ENCODE measurements at regions not wholly inside any gene's neighbourhood (a gene's known extent, or its start where the extent isn't known, plus 50 kb on each side); places are given as distances from the start of the nearest gene placed in this dataset.
"Not testable (repeated sequence)": the region's sequence is repeated elsewhere in the genome, so short reads cannot be mapped to it uniquely, and the experiment has no call there.

- Histone ChIP-seq H3K27me3 (ENCODE audit: control insufficient read depth in 1 of 2, insufficient read depth in 2 of 2, low read length in 1 of 2) (no peaks in the 10 kb centered on the region), H3K4me3 (ENCODE audit: low read length in 2 of 2) (no peak overlapping the region), H3K27ac (ENCODE audit: low read depth in 1 of 2, low read length in 2 of 2) (no peak overlapping the region), H3K9me3 (ENCODE audit: control insufficient read depth, low read length) (no peaks in the 10 kb centered on the region), H3K36me3 (ENCODE audit: control insufficient read depth in 1 of 2, insufficient read depth in 2 of 2, low read length in 1 of 2) (no peaks in the 10 kb centered on the region), H3K4me1 (ENCODE audit: control insufficient read depth in 1 of 2, insufficient read depth in 2 of 2, low read length in 2 of 2) (no peaks in the 10 kb centered on the region)
- ATAC-seq (ENCODE audit: low FRiP score): no peak
- intact Hi-C loops (cut with DNase I): no loop called here
- WGBS, 2 donors: 81% methylated on average over 22 to 23 of the region's 23 CpGs
- DNase-seq: peak; percentile 36 to 59
Measured at GRCh38 chr14:105885561-105886320, 359.4 kb downstream of the TMEM121 start.

- peak; percentile 12 to 39 for DNase-seq
- H3K4me3 ChIP-seq (ENCODE audit: low read length in 2 of 2); H3K9me3 ChIP-seq (ENCODE audit: control insufficient read depth, low read length); H3K27me3 ChIP-seq (ENCODE audit: control insufficient read depth in 1 of 2, insufficient read depth in 2 of 2, low read length in 1 of 2); H3K4me1 ChIP-seq (ENCODE audit: control insufficient read depth in 1 of 2, insufficient read depth in 2 of 2, low read length in 2 of 2); ATAC-seq (ENCODE audit: low FRiP score); H3K27ac ChIP-seq (ENCODE audit: low read depth in 1 of 2, low read length in 2 of 2); intact Hi-C loops (cut with DNase I); H3K36me3 ChIP-seq (ENCODE audit: control insufficient read depth in 1 of 2, insufficient read depth in 2 of 2, low read length in 1 of 2): not testable (repeated sequence)
- WGBS, 2 donors: 67 to 89% methylated on average over 3 to 4 of the region's 4 CpGs
Measured at GRCh38 chr14:105886791-105887191, 360.4 kb downstream of the TMEM121 start.

- H3K4me3 ChIP-seq (ENCODE audit: low read length in 2 of 2): no peak overlapping the region
- DNase-seq: peak; percentile 12
- H3K27ac ChIP-seq (ENCODE audit: low read depth in 1 of 2, low read length in 2 of 2): no peak overlapping the region
- no peaks in the 10 kb centered on the region for H3K9me3 ChIP-seq (ENCODE audit: control insufficient read depth, low read length)
- no peaks in the 10 kb centered on the region for H3K27me3 ChIP-seq (ENCODE audit: control insufficient read depth in 1 of 2, insufficient read depth in 2 of 2, low read length in 1 of 2)
- no peaks in the 10 kb centered on the region for H3K36me3 ChIP-seq (ENCODE audit: control insufficient read depth in 1 of 2, insufficient read depth in 2 of 2, low read length in 1 of 2)
- WGBS, 2 donors: 0 to 19% methylated on average over 2 of the region's 2 CpGs
- ATAC-seq (ENCODE audit: low FRiP score): no peak
- intact Hi-C loops (cut with DNase I): no loop called here
- no peaks in the 10 kb centered on the region for H3K4me1 ChIP-seq (ENCODE audit: control insufficient read depth in 1 of 2, insufficient read depth in 2 of 2, low read length in 2 of 2)
Measured at GRCh38 chr14:105887692-105888091, 361.3 kb downstream of the TMEM121 start.

- intact Hi-C loops (cut with DNase I): no loop called here
- Histone ChIP-seq H3K4me3 (ENCODE audit: low read length in 2 of 2) (no peak overlapping the region), H3K9me3 (ENCODE audit: control insufficient read depth, low read length) (no peaks in the 10 kb centered on the region), H3K27ac (ENCODE audit: low read depth in 1 of 2, low read length in 2 of 2) (no peak overlapping the region), H3K4me1 (ENCODE audit: control insufficient read depth in 1 of 2, insufficient read depth in 2 of 2, low read length in 2 of 2) (no peaks in the 10 kb centered on the region), H3K27me3 (ENCODE audit: control insufficient read depth in 1 of 2, insufficient read depth in 2 of 2, low read length in 1 of 2) (no peaks in the 10 kb centered on the region), H3K36me3 (ENCODE audit: control insufficient read depth in 1 of 2, insufficient read depth in 2 of 2, low read length in 1 of 2) (no peaks in the 10 kb centered on the region)
- no peak for ATAC-seq (ENCODE audit: low FRiP score)
- peak in 1 of 2 donors; percentile 5 for DNase-seq
- 83 to 88% methylated on average over 2 of the region's 2 CpGs for WGBS, 2 donors
Measured at GRCh38 chr14:105888151-105888550, 361.8 kb downstream of the TMEM121 start.

GRCh38 chr14:105888784-105889665 is 362.6 kb downstream of the TMEM121 start:
- ATAC-seq (ENCODE audit: low FRiP score) (no peak), DNase-seq (peak; percentile 20 to 62)
- no peaks in the 10 kb centered on the region for H3K27me3 ChIP-seq (ENCODE audit: control insufficient read depth in 1 of 2, insufficient read depth in 2 of 2, low read length in 1 of 2)
- WGBS, 2 donors: 74 to 81% methylated on average over 20 of the region's 20 CpGs
- intact Hi-C loops (cut with DNase I): no loop called here
- no peak overlapping the region for H3K27ac ChIP-seq (ENCODE audit: low read depth in 1 of 2, low read length in 2 of 2)
- no peaks in the 10 kb centered on the region for H3K9me3 ChIP-seq (ENCODE audit: control insufficient read depth, low read length)
- no peak overlapping the region for H3K4me3 ChIP-seq (ENCODE audit: low read length in 2 of 2)
- no peaks in the 10 kb centered on the region for H3K36me3 ChIP-seq (ENCODE audit: control insufficient read depth in 1 of 2, insufficient read depth in 2 of 2, low read length in 1 of 2)
- H3K4me1 ChIP-seq (ENCODE audit: control insufficient read depth in 1 of 2, insufficient read depth in 2 of 2, low read length in 2 of 2): no peaks in the 10 kb centered on the region

GRCh38 chr14:105889666-105890473 is 363.5 kb downstream of the TMEM121 start:
- ATAC-seq (ENCODE audit: low FRiP score): no peak

GRCh38 chr14:105890474-105891220 is 364.3 kb downstream of the TMEM121 start:
- Histone ChIP-seq H3K27ac (ENCODE audit: low read depth in 1 of 2, low read length in 2 of 2) (no peak overlapping the region), H3K36me3 (ENCODE audit: control insufficient read depth in 1 of 2, insufficient read depth in 2 of 2, low read length in 1 of 2) (no peaks in the 10 kb centered on the region), H3K27me3 (ENCODE audit: control insufficient read depth in 1 of 2, insufficient read depth in 2 of 2, low read length in 1 of 2) (no peaks in the 10 kb centered on the region), H3K9me3 (ENCODE audit: control insufficient read depth, low read length) (no peaks in the 10 kb centered on the region), H3K4me1 (ENCODE audit: control insufficient read depth in 1 of 2, insufficient read depth in 2 of 2, low read length in 2 of 2) (no peaks in the 10 kb centered on the region), H3K4me3 (ENCODE audit: low read length in 2 of 2) (no peak overlapping the region)
- 85% methylated on average over 16 to 18 of the region's 18 CpGs for WGBS, 2 donors
- ATAC-seq (ENCODE audit: low FRiP score) (no peak), DNase-seq (peak; percentile 36 to 76)
- intact Hi-C loops (cut with DNase I): no loop called here

More at GRCh38 chr14:105889666-105890473, 363.5 kb downstream of the TMEM121 start:
- Histone ChIP-seq H3K9me3 (ENCODE audit: control insufficient read depth, low read length) (no peaks in the 10 kb centered on the region), H3K4me3 (ENCODE audit: low read length in 2 of 2) (no peak overlapping the region), H3K4me1 (ENCODE audit: control insufficient read depth in 1 of 2, insufficient read depth in 2 of 2, low read length in 2 of 2) (no peaks in the 10 kb centered on the region), H3K27ac (ENCODE audit: low read depth in 1 of 2, low read length in 2 of 2) (no peak overlapping the region), H3K36me3 (ENCODE audit: control insufficient read depth in 1 of 2, insufficient read depth in 2 of 2, low read length in 1 of 2) (no peaks in the 10 kb centered on the region), H3K27me3 (ENCODE audit: control insufficient read depth in 1 of 2, insufficient read depth in 2 of 2, low read length in 1 of 2) (no peaks in the 10 kb centered on the region)
- peak; percentile 20 to 61 for DNase-seq
- 73 to 82% methylated on average over 10 of the region's 10 CpGs for WGBS, 2 donors
- intact Hi-C loops (cut with DNase I): no loop called here

- Histone ChIP-seq H3K4me1 (ENCODE audit: control insufficient read depth in 1 of 2, insufficient read depth in 2 of 2, low read length in 2 of 2) (no peaks in the 10 kb centered on the region), H3K9me3 (ENCODE audit: control insufficient read depth, low read length) (no peaks in the 10 kb centered on the region), H3K36me3 (ENCODE audit: control insufficient read depth in 1 of 2, insufficient read depth in 2 of 2, low read length in 1 of 2) (no peaks in the 10 kb centered on the region), H3K4me3 (ENCODE audit: low read length in 2 of 2) (no peak overlapping the region), H3K27ac (ENCODE audit: low read depth in 1 of 2, low read length in 2 of 2) (no peak overlapping the region), H3K27me3 (ENCODE audit: control insufficient read depth in 1 of 2, insufficient read depth in 2 of 2, low read length in 1 of 2) (no peaks in the 10 kb centered on the region)
- intact Hi-C loops (cut with DNase I): no loop called here
- WGBS, 2 donors: 72 to 81% methylated on average over 15 of the region's 15 CpGs
- DNase-seq (peak in 1 of 2 donors; percentile 24), ATAC-seq (ENCODE audit: low FRiP score) (no peak)
Measured at GRCh38 chr14:105891221-105891602, 364.8 kb downstream of the TMEM121 start.
